Pancreas (tissue), 10 donors: ENCODE measurements at regions not wholly inside any gene's neighbourhood (a gene's known extent, or its start where the extent isn't known, plus 50 kb on each side); places are given as distances from the start of the nearest gene placed in this dataset.

Experiments
- ATAC-seq, 4 donors: fragments of 200-7000 bp; cut with Tn5 transposase; one replicate each; pipeline versions ENCODE4 v1.8.0 to v1.9.1; 2020; ENCODE audit warnings: mild to moderate bottlenecking in 4 of 4, moderate library complexity in 4 of 4
- DNase-seq, 6 donors: peaks; one replicate each; pipeline ENCODE4 v3.0.0-alpha.2; 2020
- FAIRE-seq: peaks from 2 replicates; lab custom pipeline; 2012; peaks lifted over from hg19 to GRCh38; lab: Jason Lieb, UNC
- H3K27ac ChIP-seq, 4 donors: fragments of 200-600 bp; sonication (generic); 1 replicate in 3 of 4; 2 replicates in 1 of 4; pipeline versions ENCODE4 v1.5.0 to v1.8.0; 2020
- H3K27me3 ChIP-seq, 4 donors: fragments of 200-600 bp; one replicate each; pipeline ENCODE4 v1.8.0; 2021
- H3K36me3 ChIP-seq, 3 donors: fragments of 200-600 bp; sonication (generic) in 1 of 3; one replicate each; pipeline versions ENCODE4 v1.5.0 to v1.8.0; 2020 to 2021
- H3K4me1 ChIP-seq, 3 donors: fragments of 200-600 bp; one replicate each; pipeline ENCODE4 v1.8.0; 2021
- H3K4me3 ChIP-seq, 4 donors: fragments of 200-600 bp; sonication (generic) in 2 of 4; one replicate each; pipeline versions ENCODE4 v1.5.0 to v1.8.0; 2020 to 2021
- H3K9me3 ChIP-seq, 4 donors: fragments of 200-600 bp; one replicate each; pipeline ENCODE4 v1.8.0; 2021
- WGBS, 2 donors: extraction: QIAGEN DNeasy Blood & Tissue Kit; methylation state at CpG; one replicate each; pipeline ENCODE4 v1.1.7; 2013; 5-methylcytosine and 5-hydroxymethylcytosine counted together
- intact Hi-C, 3 donors: fragments of 100-400 bp; cut with DNase I; formaldehyde crosslinking; loops; one replicate each; pipeline versions ENCODE4 v1.11.1 to v1.14.2; 2022
- TF ChIP-seq, protein P1 (sequence below), 4 donors: fragments of 200-600 bp; sonication (generic) in 3 of 4; IDR thresholded peaks; one replicate each; pipeline versions ENCODE4 v1.5.0 to v1.8.0; 2021; ENCODE audit warnings: antibody characterized with exemption in 4 of 4
- donor health status: healthy with polysubstance abuse.
- donor health status: DM: no; HTN: no; CAD: no; lungs with moderate emphysema.
- donor health status: DM: no; HTN: no; CAD: no.
- donor health status: control.
- donor health status: control.
- donor health status: Bipolar disorder and iron deficiency.
- donor health status: DM: yes; HTN: yes; CAD: no.
- donor health status: DM: no; HTN: no; CAD: no.
- donor health status: DM: no; HTN: no; CAD: no.
- donor health status: DM: yes; HTN: yes; CAD: no.

- Histone ChIP-seq H3K9me3 (no peaks in the 10 kb centered on the region), H3K27ac (no peak overlapping the region), H3K4me3 (no peak overlapping the region), H3K36me3 (no peaks in the 10 kb centered on the region), H3K4me1 (no peaks in the 10 kb centered on the region), H3K27me3 (no peaks in the 10 kb centered on the region)
- DNase-seq (no peak), ATAC-seq (no peak), FAIRE-seq (no peak)
- TF ChIP-seq, protein P1, sequence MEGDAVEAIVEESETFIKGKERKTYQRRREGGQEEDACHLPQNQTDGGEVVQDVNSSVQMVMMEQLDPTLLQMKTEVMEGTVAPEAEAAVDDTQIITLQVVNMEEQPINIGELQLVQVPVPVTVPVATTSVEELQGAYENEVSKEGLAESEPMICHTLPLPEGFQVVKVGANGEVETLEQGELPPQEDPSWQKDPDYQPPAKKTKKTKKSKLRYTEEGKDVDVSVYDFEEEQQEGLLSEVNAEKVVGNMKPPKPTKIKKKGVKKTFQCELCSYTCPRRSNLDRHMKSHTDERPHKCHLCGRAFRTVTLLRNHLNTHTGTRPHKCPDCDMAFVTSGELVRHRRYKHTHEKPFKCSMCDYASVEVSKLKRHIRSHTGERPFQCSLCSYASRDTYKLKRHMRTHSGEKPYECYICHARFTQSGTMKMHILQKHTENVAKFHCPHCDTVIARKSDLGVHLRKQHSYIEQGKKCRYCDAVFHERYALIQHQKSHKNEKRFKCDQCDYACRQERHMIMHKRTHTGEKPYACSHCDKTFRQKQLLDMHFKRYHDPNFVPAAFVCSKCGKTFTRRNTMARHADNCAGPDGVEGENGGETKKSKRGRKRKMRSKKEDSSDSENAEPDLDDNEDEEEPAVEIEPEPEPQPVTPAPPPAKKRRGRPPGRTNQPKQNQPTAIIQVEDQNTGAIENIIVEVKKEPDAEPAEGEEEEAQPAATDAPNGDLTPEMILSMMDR (IDR thresholded peaks at IDR 0.05) = no peak
- intact Hi-C loops = no loop called here
- WGBS, 2 donors = 11 to 18% methylated on average over 2 of the region's 2 CpGs
Measured at GRCh38 chr9:24464319-24464951, 81.3 kb downstream of the IZUMO3 start.

DNA sequence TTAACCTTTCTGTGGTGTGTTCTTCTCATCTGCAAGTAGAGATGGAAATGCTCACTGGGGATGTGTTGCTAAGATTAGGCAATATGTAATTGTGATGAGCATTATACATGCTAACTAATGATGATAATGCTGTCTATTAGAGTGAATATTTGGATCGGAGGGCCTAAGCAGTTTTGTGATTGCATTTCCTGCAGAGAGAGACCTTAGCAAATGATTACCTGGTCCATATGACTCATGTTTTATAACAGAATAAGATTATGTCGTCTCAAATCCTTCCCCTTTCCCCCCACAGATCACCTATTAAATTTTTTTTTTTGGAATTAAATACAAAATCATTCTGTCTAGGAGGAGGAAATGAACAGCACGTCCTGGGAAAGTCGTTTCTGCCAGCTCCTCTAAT lies 82.7 kb downstream of the IZUMO3 start:
- FAIRE-seq = no peak
- Histone ChIP-seq H3K9me3 (no peaks in the 10 kb centered on the region), H3K27me3 (no peaks in the 10 kb centered on the region), H3K4me1 (no peaks in the 10 kb centered on the region), H3K27ac (no peak overlapping the region), H3K4me3 (no peak overlapping the region), H3K36me3 (no peaks in the 10 kb centered on the region)
- intact Hi-C loops = no loop called here
- WGBS, 2 donors = 34 to 51% methylated on average over 4 of the region's 4 CpGs
- no peak for ATAC-seq
- DNase-seq = no peak
- TF ChIP-seq, protein P1 (IDR thresholded peaks at IDR 0.05) = no peak

DNA sequence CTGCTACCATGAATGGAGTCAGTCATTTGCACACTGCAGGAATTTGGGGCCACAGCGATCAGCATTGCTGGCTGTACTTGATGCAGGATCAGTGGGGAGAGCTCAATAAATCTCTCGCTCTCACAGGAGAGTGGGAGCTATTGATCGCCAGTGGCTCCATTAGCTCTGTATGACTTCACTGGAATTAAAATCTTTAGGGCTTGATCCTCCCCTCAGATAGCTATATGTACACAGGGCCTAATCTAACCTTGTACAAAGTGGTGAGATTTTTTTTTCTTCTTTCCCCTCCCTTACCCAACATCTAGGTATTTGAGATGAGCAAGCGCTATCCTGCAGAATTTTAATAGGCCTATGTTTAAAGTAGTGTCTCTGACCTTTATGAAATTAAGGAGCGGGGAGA lies 84.9 kb downstream of the IZUMO3 start:
- WGBS, 2 donors = 54 to 62% methylated on average over 5 of the region's 5 CpGs

DNA sequence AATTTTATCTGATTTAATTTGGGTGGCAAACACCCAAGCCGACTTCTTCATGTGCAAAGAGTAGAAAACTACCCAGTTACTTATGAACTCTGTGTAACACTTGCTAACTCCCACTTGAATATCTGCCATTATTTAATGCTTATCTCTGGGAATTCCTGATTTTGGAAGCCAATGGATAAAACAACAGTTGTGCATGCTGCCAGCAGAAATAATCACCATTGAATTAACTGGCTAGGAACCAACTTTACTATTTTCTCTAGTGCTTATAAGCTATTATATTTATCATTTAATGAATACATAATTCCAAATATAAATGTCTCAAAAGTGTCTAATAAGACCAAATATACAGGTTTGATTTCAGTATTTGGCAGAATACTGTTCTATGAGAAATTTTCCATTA lies 85.7 kb downstream of the IZUMO3 start:
- Histone ChIP-seq H3K27me3 (no peaks in the 10 kb centered on the region), H3K4me3 (no peak overlapping the region), H3K27ac (no peak overlapping the region), H3K36me3 (no peaks in the 10 kb centered on the region), H3K4me1 (no peaks in the 10 kb centered on the region), H3K9me3 (no peaks in the 10 kb centered on the region)
- FAIRE-seq (no peak), DNase-seq (no peak), ATAC-seq (no peak)
- intact Hi-C loops = no loop called here
- TF ChIP-seq, protein P1 (IDR thresholded peaks at IDR 0.05) = no peak
- 53 to 71% methylated on average over 1 of the region's 1 CpG for WGBS, 2 donors

More for the DNA sequence above, 84.9 kb downstream of the IZUMO3 start:
- H3K36me3 ChIP-seq = no peaks in the 10 kb centered on the region
- no peaks in the 10 kb centered on the region for H3K27me3 ChIP-seq
- ATAC-seq = no peak
- H3K27ac ChIP-seq = no peak overlapping the region
- TF ChIP-seq, protein P1 (IDR thresholded peaks at IDR 0.05) = no peak
- no peak for DNase-seq
- intact Hi-C loops = no loop called here
- H3K4me1 ChIP-seq = no peaks in the 10 kb centered on the region
- H3K4me3 ChIP-seq = no peak overlapping the region
- H3K9me3 ChIP-seq = no peaks in the 10 kb centered on the region
- no peak for FAIRE-seq

DNA sequence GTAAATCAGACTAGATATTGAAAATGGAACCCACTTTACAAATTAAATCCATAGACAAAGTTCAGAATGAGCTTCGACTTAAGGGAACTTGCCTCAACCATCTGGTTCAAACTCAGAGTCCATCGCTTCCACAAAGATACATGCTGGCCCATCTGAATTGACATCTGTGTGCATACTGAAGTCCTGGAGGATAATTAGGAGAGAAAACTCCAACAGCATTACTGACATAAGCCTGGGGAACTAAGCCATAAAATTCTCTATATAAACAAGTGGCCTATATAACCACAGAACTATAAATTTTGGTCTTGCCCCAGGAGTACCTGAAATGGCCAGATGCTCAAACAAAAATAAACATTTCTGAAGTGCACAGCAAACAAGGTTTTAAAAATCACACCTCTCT lies 94.4 kb downstream of the IZUMO3 start:
- TF ChIP-seq, protein P1 (IDR thresholded peaks at IDR 0.05) = no peak
- Histone ChIP-seq H3K4me3 (no peak overlapping the region), H3K4me1 (no peaks in the 10 kb centered on the region), H3K27ac (no peak overlapping the region), H3K27me3 (no peaks in the 10 kb centered on the region), H3K36me3 (no peaks in the 10 kb centered on the region), H3K9me3 (no peaks in the 10 kb centered on the region)
- intact Hi-C loops = no loop called here
- no peak for ATAC-seq
- 57 to 81% methylated on average over 2 of the region's 2 CpGs for WGBS, 2 donors
- DNase-seq = no peak
- no peak for FAIRE-seq
